Prostate gland (tissue), 2 donors: ENCODE measurements at regions not wholly inside any gene's neighbourhood (a gene's known extent, or its start where the extent isn't known, plus 50 kb on each side); places are given as distances from the start of the nearest gene placed in this dataset.
A peak's percentile ranks its signal among the peaks of the same experiment; 100 is the strongest.

ENCODE experiments used
- DNase-seq: peaks from one replicate; pipeline ENCODE4 v3.0.0-alpha.2; 2019; ENCODE audit warnings: low spot score
- H3K27ac ChIP-seq, 2 donors: fragments of 200-600 bp; sonication (generic); 2 replicates each; pipeline ENCODE4 v1.5.1; 2017 to 2019
- H3K27me3 ChIP-seq: fragments of 200-600 bp; sonication (generic); replicated peaks from 2 replicates; pipeline ENCODE4 v1.5.1; 2019; ENCODE audit not compliant: insufficient read depth
- H3K36me3 ChIP-seq, 2 donors: fragments of 200-600 bp; sonication (generic); 1 replicate in 1 of 2; 2 replicates in 1 of 2; pipeline versions ENCODE4 v1.5.1 to v1.8.1; 2017 to 2019
- H3K4me1 ChIP-seq: fragments of 200-600 bp; sonication (generic); replicated peaks from 2 replicates; pipeline ENCODE4 v1.5.1; 2019
- H3K4me3 ChIP-seq, 2 donors: fragments of 200-600 bp; sonication (generic); 2 replicates each; pipeline ENCODE4 v1.5.1; 2017 to 2019
- H3K9me3 ChIP-seq: fragments of 200-600 bp; sonication (generic); 2 replicates; pipeline ENCODE4 v1.5.1; 2017
- CTCF ChIP-seq, 4 experiments: fragments of 200-600 bp in 2 of 4; fragments of 450-650 bp in 2 of 4; sonication (generic) in 2 of 4; IDR thresholded peaks; 1 replicate in 3 of 4; 2 replicates in 1 of 4; pipeline ENCODE4 v1.5.1; 2016 to 2019; ENCODE audit warnings: antibody characterized with exemption in 4 of 4, mild to moderate bottlenecking in 2 of 4, moderate library complexity in 2 of 4
- POLR2A ChIP-seq: fragments of 450-650 bp; IDR thresholded peaks from one replicate; pipeline ENCODE4 v1.6.1; 2016; ENCODE audit warnings: antibody characterized with exemption, mild to moderate bottlenecking
- POLR2AphosphoS5 ChIP-seq: sonication (generic); formaldehyde crosslinking; IDR thresholded peaks from one replicate; pipeline ENCODE4 v1.6.1; 2017; ENCODE audit warnings: antibody characterized with exemption
- WGBS: methylation state at CpG from one replicate; pipeline ENCODE4 v1.1.5; 2018; 5-methylcytosine and 5-hydroxymethylcytosine counted together
- intact Hi-C: fragments of 100-400 bp; cut with DNase I; formaldehyde crosslinking; loops from one replicate; pipeline ENCODE4 v1.14.2; 2022

- TF ChIP-seq POLR2AphosphoS5: no peak
- TF ChIP-seq POLR2A: no peak
- TF ChIP-seq CTCF (IDR thresholded peaks at IDR 0.05): no peak
- WGBS: 64% methylated on average over 5 of the region's 5 CpGs
These were observed 490.8 kb upstream of the ST8SIA4 start for GRCh38 chr5:101393795-101394450.

GRCh38 chr5:101390151-101390908, 487.2 kb upstream of the ST8SIA4 start:
- Histone ChIP-seq H3K27me3 (no peaks in the 10 kb centered on the region), H3K27ac (no peak overlapping the region), H3K4me3 (no peak overlapping the region), H3K9me3 (no peaks in the 10 kb centered on the region), H3K36me3 (no peaks in the 10 kb centered on the region), H3K4me1 (no peaks in the 10 kb centered on the region)
- peak in 3 of 4 experiments; percentile 16 to 35 (median 19) for TF ChIP-seq CTCF (IDR thresholded peaks at IDR 0.05)
- no peak for TF ChIP-seq POLR2A
- 20% methylated on average over 4 of the region's 4 CpGs for WGBS
- intact Hi-C loops: no loop called here
- DNase-seq: no peak

More at GRCh38 chr5:101393795-101394450, 490.8 kb upstream of the ST8SIA4 start:
- no peaks in the 10 kb centered on the region for H3K36me3 ChIP-seq
- no peaks in the 10 kb centered on the region for H3K9me3 ChIP-seq
- intact Hi-C loops: no loop called here
- DNase-seq: no peak
- H3K27ac ChIP-seq: no peak overlapping the region
- H3K27me3 ChIP-seq: no peaks in the 10 kb centered on the region
- no peaks in the 10 kb centered on the region for H3K4me1 ChIP-seq
- H3K4me3 ChIP-seq: no peak overlapping the region

- H3K27me3 ChIP-seq: no peaks in the 10 kb centered on the region
- H3K9me3 ChIP-seq: no peaks in the 10 kb centered on the region
- 98% methylated on average over 1 of the region's 1 CpG for WGBS
- no peak overlapping the region for H3K4me3 ChIP-seq
- DNase-seq: no peak
- no peak for TF ChIP-seq POLR2AphosphoS5
- TF ChIP-seq CTCF (IDR thresholded peaks at IDR 0.05): no peak
- TF ChIP-seq POLR2A: no peak
- H3K27ac ChIP-seq: no peak overlapping the region
- intact Hi-C loops: no loop called here
- no peaks in the 10 kb centered on the region for H3K4me1 ChIP-seq
- no peaks in the 10 kb centered on the region for H3K36me3 ChIP-seq
These were observed 482.2 kb upstream of the ST8SIA4 start for GRCh38 chr5:101385276-101385675.

DNA sequence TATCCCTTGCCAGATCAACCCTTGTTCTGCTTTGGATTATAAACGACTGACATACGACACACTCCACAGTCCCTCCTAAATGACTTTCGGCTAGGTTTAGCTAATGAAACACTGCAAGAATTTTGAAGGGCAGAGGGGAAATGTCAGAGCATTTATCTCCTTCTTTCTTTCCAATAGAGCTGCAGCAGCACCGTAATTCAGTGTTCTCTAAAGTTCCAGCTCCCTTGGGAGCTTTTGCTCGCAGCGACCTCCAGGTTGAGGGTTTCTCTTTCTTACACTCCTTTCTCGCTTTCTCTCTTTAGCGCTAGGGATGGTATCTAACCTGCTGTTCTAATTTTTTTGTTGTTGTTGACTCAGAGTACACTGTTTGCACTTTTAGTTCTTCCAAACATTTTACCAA, 467.1 kb upstream of the ST8SIA4 start:
- H3K4me3 ChIP-seq: no peak overlapping the region
- intact Hi-C loops: no loop called here
- no peak for TF ChIP-seq POLR2A
- H3K36me3 ChIP-seq: no peaks in the 10 kb centered on the region
- no peaks in the 10 kb centered on the region for H3K4me1 ChIP-seq
- no peak for DNase-seq
- no peak overlapping the region for H3K27ac ChIP-seq
- H3K9me3 ChIP-seq: no peaks in the 10 kb centered on the region
- H3K27me3 ChIP-seq: no peaks in the 10 kb centered on the region
- 57% methylated on average over 8 of the region's 8 CpGs for WGBS

DNA sequence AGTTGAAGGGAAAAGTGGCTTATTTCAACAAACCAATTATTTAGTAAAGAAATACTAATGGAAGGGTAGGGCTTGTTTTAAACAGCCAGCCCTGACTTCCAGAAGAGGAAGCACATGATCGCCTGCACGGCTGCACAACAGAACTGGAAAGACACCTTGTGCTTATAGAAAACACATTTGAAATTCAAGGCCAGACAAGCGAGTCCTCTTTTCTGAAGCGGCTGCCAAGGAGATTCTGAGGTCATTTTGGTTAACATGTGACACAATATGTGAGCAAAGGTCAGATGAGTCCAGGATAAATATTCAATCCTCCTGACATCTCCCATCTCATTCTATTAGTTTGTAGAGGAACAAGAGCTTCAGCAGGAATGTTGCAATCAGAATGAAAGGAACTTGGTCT, 461.4 kb upstream of the ST8SIA4 start:
- Histone ChIP-seq H3K4me3 (no peak overlapping the region), H3K4me1 (no peaks in the 10 kb centered on the region), H3K27me3 (no peaks in the 10 kb centered on the region), H3K36me3 (no peaks in the 10 kb centered on the region), H3K27ac (no peak overlapping the region), H3K9me3 (no peaks in the 10 kb centered on the region)
- 50% methylated on average over 4 of the region's 4 CpGs for WGBS
- DNase-seq: no peak
- TF ChIP-seq POLR2A: no peak
- no peak for TF ChIP-seq CTCF (IDR thresholded peaks at IDR 0.05)
- no peak for TF ChIP-seq POLR2AphosphoS5
- intact Hi-C loops: no loop called here
